GM12875 (cell line): ENCODE measurements at regions not wholly inside any gene's neighbourhood (a gene's known extent, or its start where the extent isn't known, plus 50 kb on each side); places are given as distances from the start of the nearest gene placed in this dataset.

ENCODE experiments used
- H3K4me3 ChIP-seq: one replicate; pipeline ENCODE4 v1.5.1; 2011; ENCODE audit warnings: low read depth, low read length, control low read depth
- CTCF ChIP-seq: IDR thresholded peaks from 2 replicates; pipeline ENCODE4 v1.5.1; 2011; ENCODE audit warnings: low read depth, mild to moderate bottlenecking, control low read depth, inconsistent platforms, low read length, moderate library complexity, borderline replicate concordance; ENCODE audit not compliant: insufficient read depth

GRCh38 chr4:36757580-36758311 is 476.3 kb downstream of the DTHD1 start:
- TF ChIP-seq CTCF = no peak
- H3K4me3 ChIP-seq = no peak overlapping the region

GRCh38 chr4:36758312-36759178 is 477.1 kb downstream of the DTHD1 start:
- no peak overlapping the region for H3K4me3 ChIP-seq
- no peak for TF ChIP-seq CTCF

GRCh38 chr4:36761607-36762006 is 480.2 kb downstream of the DTHD1 start:
- no peak overlapping the region for H3K4me3 ChIP-seq
- TF ChIP-seq CTCF = no peak

GRCh38 chr4:36763814-36764213 is 480.7 kb upstream of the NWD2 start:
- H3K4me3 ChIP-seq = no peak overlapping the region
- TF ChIP-seq CTCF = no peak

- no peak for TF ChIP-seq CTCF
- no peak overlapping the region for H3K4me3 ChIP-seq
These were observed 476.9 kb upstream of the NWD2 start for GRCh38 chr4:36767596-36767995.

- no peak overlapping the region for H3K4me3 ChIP-seq
- TF ChIP-seq CTCF = no peak
These were observed 473.0 kb upstream of the NWD2 start for GRCh38 chr4:36771411-36772153.

- H3K4me3 ChIP-seq = no peak overlapping the region
- no peak for TF ChIP-seq CTCF
These were observed 472.4 kb upstream of the NWD2 start for GRCh38 chr4:36772154-36772516.
